Endodermal cell (in vitro differentiated cells): ENCODE measurements at regions not wholly inside any gene's neighbourhood (a gene's known extent, or its start where the extent isn't known, plus 50 kb on each side); places are given as distances from the start of the nearest gene placed in this dataset.

Source experiments
- DNase-seq: peaks from one replicate; pipeline ENCODE4 v3.0.0-alpha.2; 2017
- H3K27ac ChIP-seq: 2 replicates; pipeline ENCODE4 v1.5.1; 2013; ENCODE audit warnings: mild to moderate bottlenecking, low read depth, low read length, moderate library complexity
- H3K27me3 ChIP-seq: 2 replicates; pipeline ENCODE4 v1.6.1; 2013; ENCODE audit warnings: mild to moderate bottlenecking, low read length, moderate library complexity; ENCODE audit not compliant: insufficient read depth, control insufficient read depth, poor library complexity, severe bottlenecking
- H3K36me3 ChIP-seq: 2 replicates; pipeline ENCODE4 v1.7.0; 2013; ENCODE audit warnings: mild to moderate bottlenecking, low read length, moderate library complexity; ENCODE audit not compliant: control insufficient read depth, insufficient read depth
- H3K4me1 ChIP-seq: one replicate; pipeline ENCODE4 v1.7.0; 2013; ENCODE audit warnings: low read length; ENCODE audit not compliant: control insufficient read depth, insufficient read depth
- H3K4me3 ChIP-seq: 2 replicates; pipeline ENCODE4 v1.5.1; 2013; ENCODE audit warnings: mild to moderate bottlenecking, low read length, moderate library complexity
- H3K9ac ChIP-seq: 2 replicates; pipeline ENCODE4 v1.6.1; 2013; ENCODE audit warnings: mild to moderate bottlenecking, low read length, moderate library complexity; ENCODE audit not compliant: poor library complexity, severe bottlenecking; ENCODE audit errors: extremely low read depth
- H3K9me3 ChIP-seq: 2 replicates; pipeline ENCODE4 v1.6.1; 2013; ENCODE audit warnings: mild to moderate bottlenecking, low read length, moderate library complexity; ENCODE audit not compliant: control insufficient read depth
- H3K27ac Mint-ChIP-seq: 2 replicates; pipeline ENCODE4 v1.8.0; 2020; ENCODE audit warnings: mixed read lengths
- H3K27me3 Mint-ChIP-seq: 2 replicates; pipeline ENCODE4 v1.8.0; 2021; ENCODE audit warnings: mild to moderate bottlenecking, mixed read lengths; ENCODE audit not compliant: insufficient read depth
- H3K36me3 Mint-ChIP-seq: 2 replicates; pipeline ENCODE4 v1.8.0; 2020; ENCODE audit warnings: low read depth, mixed read lengths
- H3K4me1 Mint-ChIP-seq: 2 replicates; pipeline ENCODE4 v1.8.0; 2020; ENCODE audit warnings: mixed read lengths
- H3K4me3 Mint-ChIP-seq: 2 replicates; pipeline ENCODE4 v1.8.0; 2020; ENCODE audit warnings: mild to moderate bottlenecking, moderate library complexity, mixed read lengths
- H3K9me3 Mint-ChIP-seq: 2 replicates; pipeline ENCODE4 v1.8.0; 2020; ENCODE audit warnings: mild to moderate bottlenecking, mixed read lengths
- WGBS, 2 experiments: methylation state at CpG; one replicate each; pipeline versions ENCODE4 v1.1.5 to v1.1.7; 2013; ENCODE audit warnings: missing lambda C conversion rate in 2 of 2, mixed read lengths in 1 of 2; ENCODE audit not compliant: insufficient coverage in 1 of 2, insufficient read length in 1 of 2; 5-methylcytosine and 5-hydroxymethylcytosine counted together
- TF ChIP-seq, protein P1 (sequence below): fragments of 200-600 bp; sonication (generic); conservative IDR thresholded peaks from 2 replicates; pipeline ENCODE4 v1.5.0; 2021; ENCODE audit warnings: antibody characterized with exemption, mild to moderate bottlenecking

DNA sequence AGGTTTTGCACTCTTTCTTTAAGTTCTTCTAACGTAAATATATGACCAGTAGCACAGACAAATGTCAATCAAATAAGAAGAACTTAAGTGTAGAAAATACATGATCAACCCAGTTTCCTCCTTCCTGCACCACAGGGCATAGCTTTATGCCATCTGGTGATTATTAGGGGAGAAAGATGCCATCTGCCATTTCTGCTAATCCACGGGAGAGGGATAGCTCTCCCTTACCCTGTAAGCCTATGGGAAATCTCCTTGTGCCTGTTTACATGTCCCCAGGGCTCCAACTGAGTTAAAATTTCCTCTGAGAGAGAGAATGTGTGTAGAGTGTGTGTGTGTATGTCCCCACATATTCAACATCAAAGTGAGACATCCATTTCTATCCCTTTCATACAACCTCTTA is 135.9 kb downstream of the RSL24D1 start:
- WGBS, 2 experiments, result 100% methylated on average over 2 of the region's 2 CpGs; no CpG with 5 or more reads in 1 of the 2 experiments
- H3K4me3 Mint-ChIP-seq, result no peak overlapping the region

DNA sequence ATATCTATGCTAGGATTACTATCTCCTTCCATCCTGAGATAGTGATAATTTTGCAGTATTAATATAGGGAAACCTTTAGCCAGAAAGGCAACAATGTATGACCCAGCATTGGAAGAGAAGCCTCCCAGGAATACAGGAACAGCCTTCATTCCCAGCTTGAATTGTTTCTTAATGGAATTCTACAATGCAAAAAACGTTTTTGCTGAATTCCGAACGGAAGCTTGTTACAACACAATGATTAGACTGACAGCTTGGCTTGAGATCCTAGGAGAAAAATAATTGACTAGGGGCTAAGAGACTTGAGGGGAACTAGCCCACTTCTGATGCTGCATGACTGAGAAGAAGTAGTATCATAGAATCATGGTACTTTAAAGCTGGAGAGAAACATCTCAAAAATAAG is 140.2 kb downstream of the RSL24D1 start:
- no peaks in the 10 kb centered on the region for H3K4me1 Mint-ChIP-seq

More for the DNA sequence above, 135.9 kb downstream of the RSL24D1 start:
- no peaks in the 10 kb centered on the region for H3K27me3 Mint-ChIP-seq
- H3K4me3 ChIP-seq, result no peak overlapping the region
- no peak overlapping the region for H3K27ac Mint-ChIP-seq
- H3K4me1 ChIP-seq, result no peaks in the 10 kb centered on the region
- H3K36me3 ChIP-seq, result no peaks in the 10 kb centered on the region
- no peak overlapping the region for H3K9ac ChIP-seq
- H3K27ac ChIP-seq, result no peak overlapping the region
- no peaks in the 10 kb centered on the region for H3K4me1 Mint-ChIP-seq
- peaks cover 2% of the 10 kb centered on the region for H3K36me3 Mint-ChIP-seq
- no peaks in the 10 kb centered on the region for H3K27me3 ChIP-seq
- DNase-seq, result no peak
- TF ChIP-seq, protein P1, sequence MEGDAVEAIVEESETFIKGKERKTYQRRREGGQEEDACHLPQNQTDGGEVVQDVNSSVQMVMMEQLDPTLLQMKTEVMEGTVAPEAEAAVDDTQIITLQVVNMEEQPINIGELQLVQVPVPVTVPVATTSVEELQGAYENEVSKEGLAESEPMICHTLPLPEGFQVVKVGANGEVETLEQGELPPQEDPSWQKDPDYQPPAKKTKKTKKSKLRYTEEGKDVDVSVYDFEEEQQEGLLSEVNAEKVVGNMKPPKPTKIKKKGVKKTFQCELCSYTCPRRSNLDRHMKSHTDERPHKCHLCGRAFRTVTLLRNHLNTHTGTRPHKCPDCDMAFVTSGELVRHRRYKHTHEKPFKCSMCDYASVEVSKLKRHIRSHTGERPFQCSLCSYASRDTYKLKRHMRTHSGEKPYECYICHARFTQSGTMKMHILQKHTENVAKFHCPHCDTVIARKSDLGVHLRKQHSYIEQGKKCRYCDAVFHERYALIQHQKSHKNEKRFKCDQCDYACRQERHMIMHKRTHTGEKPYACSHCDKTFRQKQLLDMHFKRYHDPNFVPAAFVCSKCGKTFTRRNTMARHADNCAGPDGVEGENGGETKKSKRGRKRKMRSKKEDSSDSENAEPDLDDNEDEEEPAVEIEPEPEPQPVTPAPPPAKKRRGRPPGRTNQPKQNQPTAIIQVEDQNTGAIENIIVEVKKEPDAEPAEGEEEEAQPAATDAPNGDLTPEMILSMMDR, result no peak
- H3K9me3 ChIP-seq, result no peaks in the 10 kb centered on the region
- peaks cover 18% of the 10 kb centered on the region for H3K9me3 Mint-ChIP-seq

DNA sequence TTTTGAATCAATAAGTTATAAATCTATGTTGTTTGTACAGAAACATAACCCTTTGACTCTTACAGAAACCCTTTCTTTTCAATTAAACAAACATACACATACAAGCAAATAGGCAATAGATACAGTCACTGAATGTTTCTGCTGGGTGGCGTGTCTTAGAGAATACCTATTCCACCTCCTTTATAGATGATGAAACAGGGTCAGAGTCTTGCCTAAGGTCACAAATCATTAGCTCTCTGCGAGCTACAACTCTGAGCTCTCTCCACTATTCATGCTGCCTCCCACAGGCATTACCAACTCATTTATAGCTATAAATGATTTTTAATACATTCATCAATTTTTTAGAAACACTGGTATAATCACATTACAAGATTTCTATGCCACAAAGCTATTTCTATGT is 152.6 kb downstream of the RSL24D1 start:
- Mint-ChIP-seq H3K9me3 (no peaks in the 10 kb centered on the region), H3K4me3 (no peak overlapping the region), H3K27me3 (no peaks in the 10 kb centered on the region), H3K36me3 (no peaks in the 10 kb centered on the region), H3K27ac (no peak overlapping the region), H3K4me1 (no peaks in the 10 kb centered on the region)
- Histone ChIP-seq H3K4me1 (no peaks in the 10 kb centered on the region), H3K36me3 (no peaks in the 10 kb centered on the region), H3K9me3 (no peaks in the 10 kb centered on the region), H3K4me3 (no peak overlapping the region), H3K9ac (no peak overlapping the region), H3K27me3 (no peaks in the 10 kb centered on the region), H3K27ac (no peak overlapping the region)
- TF ChIP-seq, protein P1, result no peak
- no peak for DNase-seq
- WGBS, 2 experiments, result 88 to 92% methylated on average over 2 of the region's 2 CpGs

More for the DNA sequence above, 140.2 kb downstream of the RSL24D1 start:
- H3K27me3 Mint-ChIP-seq, result no peaks in the 10 kb centered on the region
- no peaks in the 10 kb centered on the region for H3K4me1 ChIP-seq
- H3K4me3 Mint-ChIP-seq, result no peak overlapping the region
- H3K4me3 ChIP-seq, result no peak overlapping the region
- H3K9me3 Mint-ChIP-seq, result no peaks in the 10 kb centered on the region
- no peaks in the 10 kb centered on the region for H3K9me3 ChIP-seq
- no peak overlapping the region for H3K27ac ChIP-seq
- TF ChIP-seq, protein P1, result no peak
- no peaks in the 10 kb centered on the region for H3K36me3 Mint-ChIP-seq
- DNase-seq, result no peak
- H3K27me3 ChIP-seq, result no peaks in the 10 kb centered on the region
- H3K36me3 ChIP-seq, result no peaks in the 10 kb centered on the region
- no peak overlapping the region for H3K9ac ChIP-seq
- WGBS, 2 experiments, result 78% methylated on average over 3 of the region's 3 CpGs
- H3K27ac Mint-ChIP-seq, result no peak overlapping the region
